HepG2 (cell line): ENCODE measurements at regions not wholly inside any gene's neighbourhood (a gene's known extent, or its start where the extent isn't known, plus 50 kb on each side); places are given as distances from the start of the nearest gene placed in this dataset.

Experiments used
- ATAD3A ChIP-seq: sonication (generic); formaldehyde crosslinking; IDR thresholded peaks from 2 replicates; pipeline ENCODE4 v1.4.0; 2020; ENCODE audit warnings: missing genetic modification reagents
- EZH2 ChIP-seq: conservative IDR thresholded peaks from 2 replicates; pipeline ENCODE4 v1.6.1; 2012; ENCODE audit warnings: mild to moderate bottlenecking, low read depth, low read length, moderate library complexity
- MAFF ChIP-seq: IDR thresholded peaks from 2 replicates; pipeline ENCODE4 v1.6.1; 2011; ENCODE audit warnings: low read depth, low read length, improper control_type of control experiment
- NR3C1 ChIP-seq: sonication (generic); formaldehyde crosslinking; IDR thresholded peaks from 2 replicates; pipeline ENCODE4 v1.4.0; 2020; ENCODE audit warnings: missing genetic modification reagents
- SNAI1 ChIP-seq: sonication (generic); formaldehyde crosslinking; IDR thresholded peaks from 2 replicates; pipeline ENCODE4 v1.5.0; 2020; ENCODE audit warnings: mild to moderate bottlenecking, missing genetic modification reagents, borderline replicate concordance
- SP1 ChIP-seq, 2 experiments: fragments of 450-650 bp in 1 of 2; sonication (generic) in 1 of 2; formaldehyde crosslinking in 1 of 2; IDR thresholded peaks; 2 replicates each; pipeline versions ENCODE4 v1.4.0 to v1.6.1; 2016 to 2020; ENCODE audit warnings: missing genetic modification reagents in 1 of 2
- ZBTB1 ChIP-seq: sonication (generic); formaldehyde crosslinking; IDR thresholded peaks from 2 replicates; pipeline ENCODE4 v1.4.0; 2020; ENCODE audit warnings: missing genetic modification reagents, borderline replicate concordance
- ZNF546 ChIP-seq: sonication (generic); formaldehyde crosslinking; conservative IDR thresholded peaks from 2 replicates; pipeline ENCODE4 v1.8.1; 2023; ENCODE audit warnings: mild to moderate bottlenecking, missing genetic modification reagents
- ZNF839 ChIP-seq: sonication (generic); formaldehyde crosslinking; IDR thresholded peaks from 2 replicates; pipeline ENCODE4 v1.4.0; 2020; ENCODE audit warnings: missing genetic modification reagents, mild to moderate bottlenecking, borderline replicate concordance
- TF ChIP-seq, protein P1 (sequence below): IDR thresholded peaks from 2 replicates; pipeline ENCODE4 v1.6.1; 2016; ENCODE audit warnings: missing biosample characterization, missing genetic modification reagents, low read depth
- TF ChIP-seq, protein P2 (sequence below): sonication (generic); formaldehyde crosslinking; IDR thresholded peaks from 2 replicates; pipeline ENCODE4 v1.4.0; 2020; ENCODE audit warnings: mild to moderate bottlenecking, missing genetic modification reagents
- TF ChIP-seq, protein P3 (sequence below): sonication (generic); formaldehyde crosslinking; IDR thresholded peaks from 2 replicates; pipeline ENCODE4 v1.4.0; 2020; ENCODE audit warnings: mild to moderate bottlenecking, low read depth, missing genetic modification reagents

DNA sequence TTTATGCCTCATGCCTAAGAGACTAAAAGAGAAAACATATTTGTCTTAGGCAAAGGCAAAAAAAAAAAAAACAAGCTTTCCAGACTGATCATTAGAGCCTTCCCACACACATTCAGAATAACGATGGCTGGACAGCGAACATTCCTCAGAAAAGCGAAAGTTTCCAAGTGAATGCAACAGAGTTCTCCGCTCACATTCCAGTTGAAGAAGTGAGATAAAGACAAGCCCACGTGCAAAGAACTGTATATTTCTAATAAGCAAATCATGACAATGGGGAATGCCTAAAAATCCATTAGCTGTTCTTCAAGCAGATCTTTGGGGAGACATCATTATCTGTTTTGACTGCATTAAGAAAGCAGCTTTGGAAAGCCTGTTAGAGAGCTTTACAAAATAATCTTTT is 347.9 kb downstream of the METTL4 start (continued):
- TF ChIP-seq SNAI1 (no peak), NR3C1 (no peak), ZNF839 (CRISPR knock-in tag) (no peak), ZBTB1 (CRISPR knock-in tag) (no peak), EZH2 (no peak), SP1 (IDR thresholded peaks at IDR 0.05) (no peak), SP1 (CRISPR knock-in tag; IDR thresholded peaks at IDR 0.05) (no peak), ATAD3A (no peak), ZNF546 (no peak), MAFF (no peak)
- TF ChIP-seq, protein P1, sequence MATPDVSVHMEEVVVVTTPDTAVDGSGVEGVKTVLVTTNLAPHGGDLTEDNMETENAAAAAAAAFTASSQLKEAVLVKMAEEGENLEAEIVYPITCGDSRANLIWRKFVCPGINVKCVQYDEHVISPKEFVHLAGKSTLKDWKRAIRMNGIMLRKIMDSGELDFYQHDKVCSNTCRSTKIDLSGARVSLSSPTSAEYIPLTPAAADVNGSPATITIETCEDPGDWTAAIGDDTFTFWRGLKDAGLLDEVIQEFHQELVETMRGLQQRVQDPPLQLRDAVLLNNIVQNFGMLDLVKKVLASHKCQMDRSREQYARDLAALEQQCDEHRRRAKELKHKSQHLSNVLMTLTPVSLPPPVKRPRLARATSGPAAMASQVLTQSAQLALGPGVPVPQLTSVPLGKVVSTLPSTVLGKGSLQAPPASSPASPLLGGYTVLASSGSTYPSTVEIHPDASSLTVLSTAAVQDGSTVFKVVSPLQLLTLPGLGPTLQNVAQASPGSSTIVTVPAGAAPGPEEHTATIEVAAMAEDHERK (CRISPR knock-in tag): no peak
- TF ChIP-seq, protein P2, sequence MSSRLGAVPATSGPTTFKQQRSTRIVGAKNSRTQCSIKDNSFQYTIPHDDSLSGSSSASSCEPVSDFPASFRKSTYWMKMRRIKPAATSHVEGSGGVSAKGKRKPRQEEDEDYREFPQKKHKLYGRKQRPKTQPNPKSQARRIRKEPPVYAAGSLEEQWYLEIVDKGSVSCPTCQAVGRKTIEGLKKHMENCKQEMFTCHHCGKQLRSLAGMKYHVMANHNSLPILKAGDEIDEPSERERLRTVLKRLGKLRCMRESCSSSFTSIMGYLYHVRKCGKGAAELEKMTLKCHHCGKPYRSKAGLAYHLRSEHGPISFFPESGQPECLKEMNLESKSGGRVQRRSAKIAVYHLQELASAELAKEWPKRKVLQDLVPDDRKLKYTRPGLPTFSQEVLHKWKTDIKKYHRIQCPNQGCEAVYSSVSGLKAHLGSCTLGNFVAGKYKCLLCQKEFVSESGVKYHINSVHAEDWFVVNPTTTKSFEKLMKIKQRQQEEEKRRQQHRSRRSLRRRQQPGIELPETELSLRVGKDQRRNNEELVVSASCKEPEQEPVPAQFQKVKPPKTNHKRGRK (CRISPR knock-in tag): no peak
- TF ChIP-seq, protein P3, sequence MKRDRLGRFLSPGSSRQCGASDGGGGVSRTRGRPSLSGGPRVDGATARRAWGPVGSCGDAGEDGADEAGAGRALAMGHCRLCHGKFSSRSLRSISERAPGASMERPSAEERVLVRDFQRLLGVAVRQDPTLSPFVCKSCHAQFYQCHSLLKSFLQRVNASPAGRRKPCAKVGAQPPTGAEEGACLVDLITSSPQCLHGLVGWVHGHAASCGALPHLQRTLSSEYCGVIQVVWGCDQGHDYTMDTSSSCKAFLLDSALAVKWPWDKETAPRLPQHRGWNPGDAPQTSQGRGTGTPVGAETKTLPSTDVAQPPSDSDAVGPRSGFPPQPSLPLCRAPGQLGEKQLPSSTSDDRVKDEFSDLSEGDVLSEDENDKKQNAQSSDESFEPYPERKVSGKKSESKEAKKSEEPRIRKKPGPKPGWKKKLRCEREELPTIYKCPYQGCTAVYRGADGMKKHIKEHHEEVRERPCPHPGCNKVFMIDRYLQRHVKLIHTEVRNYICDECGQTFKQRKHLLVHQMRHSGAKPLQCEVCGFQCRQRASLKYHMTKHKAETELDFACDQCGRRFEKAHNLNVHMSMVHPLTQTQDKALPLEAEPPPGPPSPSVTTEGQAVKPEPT: no peak
